GM19328 (cell line): ENCODE measurements at regions not wholly inside any gene's neighbourhood (a gene's known extent, or its start where the extent isn't known, plus 50 kb on each side); places are given as distances from the start of the nearest gene placed in this dataset.
"Not testable (repeated sequence)": the region's sequence is repeated elsewhere in the genome, so short reads cannot be mapped to it uniquely, and the experiment has no call there.

Experiments
- ATAC-seq: cut with Tn5 transposase; IDR thresholded peaks from one replicate; pipeline ENCODE4 v1.9.1; 2021; ENCODE audit warnings: mild to moderate bottlenecking, moderate library complexity; ENCODE audit not compliant: unreplicated experiment

DNA sequence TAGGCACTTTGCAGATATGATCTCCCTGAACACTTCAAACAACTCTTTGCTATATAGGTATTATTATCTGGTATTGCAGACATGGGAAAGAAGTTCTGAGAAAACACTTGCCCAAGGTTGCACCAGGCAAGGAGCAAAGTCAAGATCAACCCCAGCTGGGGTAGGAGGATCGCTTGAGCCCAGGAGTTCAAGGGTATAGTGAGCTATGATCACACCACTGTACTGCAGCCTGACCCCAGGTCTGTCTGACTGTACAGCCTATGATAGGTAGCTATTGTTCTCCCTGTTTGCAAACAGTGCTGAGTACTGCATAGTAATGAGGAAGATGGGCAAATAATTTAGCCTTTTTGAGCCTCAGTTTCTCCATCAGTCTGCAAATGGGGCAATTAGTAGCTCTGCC is 60.5 kb upstream of the GRK3 start:
- not testable (repeated sequence) for ATAC-seq

DNA sequence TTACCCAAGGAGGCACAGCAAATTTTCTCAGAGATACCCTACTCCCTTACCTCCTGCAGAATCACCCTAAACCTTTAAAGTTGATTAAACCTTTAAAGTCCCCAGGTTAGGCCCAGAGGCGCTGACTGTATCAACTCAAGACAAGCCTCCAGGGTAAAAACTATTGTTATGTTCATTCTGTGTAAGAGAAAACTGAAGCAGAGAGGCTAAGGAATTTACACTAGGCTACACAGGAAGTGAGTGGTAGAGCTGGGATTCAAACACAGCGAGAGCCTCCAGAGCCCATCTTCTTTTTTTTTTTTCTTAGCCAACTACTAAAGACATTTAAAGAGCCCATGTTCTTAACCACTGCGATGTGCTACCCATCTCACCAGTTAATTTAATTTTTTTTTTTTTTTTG is 56.3 kb upstream of the GRK3 start:
- no peak for ATAC-seq

DNA sequence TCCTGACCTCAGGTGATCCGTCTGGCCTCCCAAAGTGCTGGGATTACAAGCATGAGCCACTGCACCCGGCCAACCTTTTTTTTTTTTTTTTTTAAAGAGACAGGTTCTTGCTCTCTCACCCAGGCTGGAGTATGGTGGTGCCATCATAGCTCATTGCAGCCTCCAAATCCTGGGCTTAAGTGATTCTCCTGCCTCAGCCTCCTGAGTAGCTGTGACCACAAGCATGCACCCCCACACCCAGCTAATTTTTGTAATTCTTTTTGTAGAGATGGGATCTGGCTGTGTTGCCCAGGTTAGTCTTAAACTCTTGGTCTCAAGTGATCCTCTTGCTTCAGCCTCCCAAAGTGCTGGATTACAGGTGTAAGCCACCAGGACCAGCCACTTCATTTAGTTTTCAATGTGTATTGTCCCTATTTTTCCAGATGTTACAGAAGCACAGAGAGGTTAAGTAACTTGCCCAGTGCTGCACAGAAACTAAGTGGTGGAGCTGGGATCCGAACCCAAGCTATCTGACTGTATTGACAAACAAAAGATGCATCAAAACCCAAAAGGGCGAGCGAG is 55.6 kb upstream of the GRK3 start:
- no peak for ATAC-seq

DNA sequence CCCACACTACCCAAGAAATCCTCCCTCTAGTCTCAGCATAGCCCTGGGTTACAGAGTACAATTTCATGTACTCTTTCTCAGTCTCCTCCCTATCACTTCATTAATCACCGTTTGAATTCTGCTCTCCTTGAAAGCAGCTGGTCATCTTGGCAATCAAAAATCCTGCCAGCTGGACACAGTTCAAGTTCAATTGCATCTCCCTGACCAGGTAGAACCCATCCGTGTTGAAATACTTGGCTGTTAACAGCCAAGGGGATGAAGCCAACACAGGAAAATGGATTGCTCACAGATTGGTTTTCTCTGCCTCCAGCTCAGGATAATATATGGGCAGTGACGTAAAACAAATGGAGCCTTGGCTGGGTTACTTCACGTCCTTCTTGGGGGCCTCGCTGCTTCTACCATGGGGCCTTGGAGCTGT is 55.1 kb upstream of the GRK3 start:
- ATAC-seq = no peak

- no peak for ATAC-seq
These were observed 53.6 kb upstream of the GRK3 start for GRCh38 chr22:25510876-25511275.

DNA sequence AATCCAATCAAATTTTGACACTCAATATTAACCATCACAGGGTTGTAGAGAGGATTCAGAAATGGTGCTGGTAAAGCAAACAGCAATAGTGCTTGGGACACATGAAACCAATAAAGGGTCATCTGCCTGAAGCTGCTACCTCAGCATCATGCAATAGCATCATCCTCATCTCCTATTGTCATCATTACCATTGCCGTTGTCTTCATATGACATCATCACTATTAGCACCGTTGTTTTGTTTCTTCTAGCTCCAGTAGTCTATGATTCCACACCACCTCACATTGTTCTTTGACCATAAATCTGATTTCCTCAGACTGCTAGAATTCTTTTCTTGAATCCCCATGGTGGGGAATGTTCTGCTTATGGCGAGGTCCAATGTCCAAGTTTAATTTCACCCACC is 52.8 kb upstream of the GRK3 start:
- no peak for ATAC-seq

- ATAC-seq = no peak
These were observed 49.9 kb upstream of the GRK3 start for GRCh38 chr22:25514436-25515180.
